Activated T-helper 2 cell treated with anti-CD3 and anti-CD28 coated beads, Interferon-gamma antibody, Interleukin-2, Interleukin-4, amounts not matched to agents 10 μg/mL and 5 μg/mL and 100 μg/mL, durations not matched to agents 14 hours and 24 hours and 36 hours (primary cell): ENCODE measurements at regions not wholly inside any gene's neighbourhood (a gene's known extent, or its start where the extent isn't known, plus 50 kb on each side); places are given as distances from the start of the nearest gene placed in this dataset.
A peak's percentile ranks its signal among the peaks of the same experiment; 100 is the strongest.

Experiments
- DNase-seq: peaks from one replicate; pipeline ENCODE4 v3.0.0; 2021; ENCODE audit warnings: low spot score
- H3K27ac Mint-ChIP-seq: one replicate; pipeline ENCODE4 v1.8.0; 2021; ENCODE audit warnings: mixed read lengths
- H3K27me3 Mint-ChIP-seq: one replicate; pipeline ENCODE4 v1.8.0; 2021; ENCODE audit warnings: low read depth, mixed read lengths
- H3K36me3 Mint-ChIP-seq: one replicate; pipeline ENCODE4 v1.8.0; 2021; ENCODE audit warnings: low read depth, mixed read lengths
- H3K4me1 Mint-ChIP-seq: one replicate; pipeline ENCODE4 v1.8.0; 2021; ENCODE audit warnings: low read depth, mixed read lengths
- H3K4me3 Mint-ChIP-seq: one replicate; pipeline ENCODE4 v1.8.0; 2021; ENCODE audit warnings: low read depth, mild to moderate bottlenecking, moderate library complexity, mixed read lengths
- H3K9me3 Mint-ChIP-seq: one replicate; pipeline ENCODE4 v1.8.0; 2021; ENCODE audit warnings: mixed read lengths
- intact Hi-C: fragments of 100-400 bp; cut with micrococcal nuclease; formaldehyde crosslinking; loops from one replicate; pipeline ENCODE4 v1.15.1; 2023

DNA sequence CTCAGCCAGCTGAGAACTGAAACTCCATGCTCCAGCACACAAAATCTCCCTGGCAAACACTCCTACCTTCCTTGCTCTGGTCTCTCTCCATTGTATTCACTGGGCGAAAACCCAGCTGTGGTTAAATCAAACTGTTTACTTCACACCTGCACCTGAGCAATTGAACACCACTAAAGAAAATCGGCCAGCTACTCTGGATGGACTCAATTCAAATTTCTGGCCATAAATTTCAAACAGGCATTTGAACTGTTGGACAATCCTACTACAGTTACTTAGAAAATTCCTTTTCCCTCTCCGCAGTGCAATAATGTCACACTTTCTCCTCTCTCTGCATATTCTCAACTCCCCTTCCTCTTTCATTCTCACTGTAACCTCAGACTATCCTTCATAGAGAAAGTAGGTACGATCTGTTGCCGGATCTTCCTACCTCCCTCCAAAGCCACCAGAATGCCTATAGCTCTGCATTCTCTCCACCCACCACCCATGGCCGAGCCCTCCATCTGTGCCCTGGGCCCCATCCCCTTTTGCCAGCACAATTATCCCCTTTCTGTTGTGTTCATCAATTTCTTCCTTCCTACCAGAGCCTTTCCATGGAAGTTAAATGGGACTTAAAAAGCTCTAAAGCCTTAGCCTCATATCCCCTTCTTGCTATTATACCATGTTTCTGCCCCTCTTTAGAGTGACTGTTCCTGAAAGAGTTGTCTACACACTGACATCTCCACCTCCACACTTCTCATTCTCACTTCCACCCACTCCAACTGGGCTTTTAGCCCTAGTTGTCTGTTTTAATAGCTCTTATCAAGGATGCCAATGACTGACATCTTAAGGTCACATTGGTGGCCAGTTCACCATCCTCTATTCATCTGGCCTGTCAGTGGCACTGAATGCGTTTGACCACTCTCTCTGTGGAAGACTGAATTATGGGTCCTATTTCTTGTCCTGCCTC lies 127.5 kb upstream of the SLC1A4 start:
- Mint-ChIP-seq H3K27ac (no peak overlapping the region), H3K36me3 (no peaks in the 10 kb centered on the region)

GRCh38 chr2:64862623-64863022 lies 126.6 kb upstream of the SLC1A4 start:
- intact Hi-C loops = loop anchor here (2.0 to 5.0 kb wide), 3 partner anchors 40 to 112 kb away; no protein-coding TSS in a partner anchor
- Mint-ChIP-seq H3K36me3 (no peaks in the 10 kb centered on the region), H3K9me3 (no peaks in the 10 kb centered on the region)

More for the DNA sequence above, 127.5 kb upstream of the SLC1A4 start:
- intact Hi-C loops = loop anchor here (2.0 to 5.0 kb wide), 3 partner anchors 39 to 111 kb away; no protein-coding TSS in a partner anchor
- H3K4me1 Mint-ChIP-seq = peaks cover 3% of the 10 kb centered on the region
- no peak for DNase-seq
- H3K4me3 Mint-ChIP-seq = no peak overlapping the region
- H3K27me3 Mint-ChIP-seq = peaks cover 9% of the 10 kb centered on the region
- no peaks in the 10 kb centered on the region for H3K9me3 Mint-ChIP-seq

DNA sequence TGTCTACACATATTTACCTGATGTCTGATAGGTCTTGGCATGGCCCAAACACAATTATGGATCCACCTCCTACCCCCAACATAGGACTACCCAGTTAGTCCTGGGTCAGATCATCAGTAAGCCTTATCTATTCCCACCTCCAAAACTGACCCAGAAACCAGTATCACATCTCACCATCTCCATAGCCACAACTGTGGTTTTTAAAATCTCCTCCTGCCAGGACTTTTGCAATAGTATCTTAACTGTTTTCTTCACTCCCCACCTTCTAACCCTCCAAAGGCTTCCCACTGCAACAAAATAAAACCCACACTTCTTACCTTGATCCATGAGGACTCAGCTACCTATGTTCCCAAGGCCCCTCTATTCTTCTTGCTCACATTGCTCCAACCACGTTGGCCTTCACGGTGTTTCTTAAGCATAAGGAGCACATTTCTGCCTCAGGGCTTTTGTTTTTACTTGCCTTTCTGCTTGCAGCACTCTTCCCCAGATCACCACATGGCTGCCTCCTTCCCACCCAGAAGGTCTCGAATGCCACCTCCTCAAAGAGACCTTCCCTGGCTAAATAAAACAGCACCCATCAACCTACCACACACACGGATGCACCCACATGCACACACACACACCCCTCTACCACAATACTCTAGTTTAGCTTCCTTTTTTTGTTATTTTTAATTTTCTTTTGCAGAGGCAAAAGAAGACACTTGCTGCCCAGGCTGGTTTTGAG lies 125.9 kb upstream of the SLC1A4 start:
- intact Hi-C loops = loop anchor here (2.0 to 5.0 kb wide), 3 partner anchors 41 to 112 kb away; no protein-coding TSS in a partner anchor
- DNase-seq = no peak
- peaks cover 4% of the 10 kb centered on the region for H3K4me1 Mint-ChIP-seq
- no peak overlapping the region for H3K27ac Mint-ChIP-seq
- no peaks in the 10 kb centered on the region for H3K36me3 Mint-ChIP-seq
- peaks cover 13% of the 10 kb centered on the region for H3K27me3 Mint-ChIP-seq
- no peak overlapping the region for H3K4me3 Mint-ChIP-seq
- H3K9me3 Mint-ChIP-seq = no peaks in the 10 kb centered on the region

More at GRCh38 chr2:64862623-64863022, 126.6 kb upstream of the SLC1A4 start:
- Mint-ChIP-seq H3K4me3 (no peak overlapping the region), H3K27me3 (peaks cover 12% of the 10 kb centered on the region), H3K4me1 (peaks cover 4% of the 10 kb centered on the region), H3K27ac (no peak overlapping the region)
- no peak for DNase-seq

DNA sequence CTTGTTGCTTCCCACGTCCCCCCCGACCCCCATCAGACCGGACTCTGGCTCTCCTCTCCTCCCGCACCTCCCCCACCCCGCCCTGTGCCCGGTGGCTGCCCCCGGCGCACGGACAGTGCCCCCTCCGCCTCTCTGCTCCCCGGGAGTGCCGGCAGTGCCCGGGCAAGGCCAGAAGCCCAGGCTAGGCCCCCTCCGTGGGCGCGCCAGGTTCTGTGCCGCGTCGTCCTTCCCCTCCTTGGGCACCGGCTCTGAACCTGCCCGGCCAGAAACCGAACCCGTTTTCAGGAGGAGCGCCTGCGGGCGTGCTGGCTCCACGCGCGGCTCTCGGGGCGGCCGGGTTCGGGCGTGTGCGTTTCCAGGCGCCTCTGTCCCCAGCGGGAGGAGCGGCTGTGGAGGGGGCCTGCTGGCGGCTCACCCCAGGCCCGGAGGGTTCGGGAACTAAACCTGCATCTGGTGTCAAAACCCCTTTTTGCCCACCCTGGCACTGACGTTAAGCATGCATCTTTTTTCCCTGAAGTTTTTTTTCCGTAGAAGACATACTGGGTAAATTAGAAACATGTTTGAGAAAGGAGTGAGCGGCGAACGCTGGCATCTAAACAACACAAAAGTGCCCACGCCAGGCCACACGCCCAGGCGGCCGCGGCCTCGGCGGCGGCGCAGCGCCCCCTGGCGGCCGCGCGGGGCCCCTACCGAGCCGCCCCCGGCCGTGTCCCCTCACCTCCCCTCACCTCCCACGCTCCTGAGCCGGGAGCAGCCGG lies 123.9 kb upstream of the SLC1A4 start:
- peak overlapping the region; percentile 74 for H3K4me3 Mint-ChIP-seq
- intact Hi-C loops = loop anchor here (1.0 to 2.0 kb wide), 2 partner anchors 219 to 342 kb away; no protein-coding TSS in a partner anchor
- DNase-seq = peak; percentile 57
- H3K9me3 Mint-ChIP-seq = no peaks in the 10 kb centered on the region
- no peaks in the 10 kb centered on the region for H3K36me3 Mint-ChIP-seq
- H3K27me3 Mint-ChIP-seq = peaks cover 13% of the 10 kb centered on the region
- H3K4me1 Mint-ChIP-seq = peaks cover 4% of the 10 kb centered on the region
- H3K27ac Mint-ChIP-seq = no peak overlapping the region

DNA sequence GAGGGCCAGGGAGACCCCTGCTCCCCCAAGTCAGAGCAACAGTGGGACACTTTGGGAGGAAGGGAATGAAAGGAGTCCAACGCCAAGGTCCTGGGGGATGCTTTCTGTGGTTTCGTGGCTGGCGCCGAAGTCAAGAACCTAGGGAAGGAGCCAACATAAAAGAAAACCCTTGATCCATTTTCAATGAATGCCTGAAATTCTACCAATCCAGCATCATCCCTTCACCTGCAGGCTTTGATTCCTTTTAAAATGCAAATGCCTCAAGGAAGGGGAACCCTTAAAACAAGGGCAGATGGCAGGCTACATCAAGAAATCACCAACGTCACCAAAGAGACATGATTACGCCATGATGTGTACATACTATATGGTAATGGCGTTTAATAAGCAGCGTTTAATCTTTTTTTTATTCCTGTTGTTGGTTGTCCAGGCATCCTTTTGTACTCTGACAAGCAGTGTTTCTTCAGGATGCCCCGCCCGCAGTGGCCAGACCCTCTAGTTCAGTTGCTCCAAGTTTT lies 123.3 kb upstream of the SLC1A4 start:
- intact Hi-C loops = loop anchor here (1.0 to 2.0 kb wide), 2 partner anchors 220 to 343 kb away; no protein-coding TSS in a partner anchor
- H3K27ac Mint-ChIP-seq = no peak overlapping the region
- DNase-seq = no peak
- no peaks in the 10 kb centered on the region for H3K9me3 Mint-ChIP-seq
- H3K27me3 Mint-ChIP-seq = peaks cover 13% of the 10 kb centered on the region
- H3K36me3 Mint-ChIP-seq = no peaks in the 10 kb centered on the region
- H3K4me3 Mint-ChIP-seq = no peak overlapping the region
- peaks cover 4% of the 10 kb centered on the region for H3K4me1 Mint-ChIP-seq

- H3K27me3 Mint-ChIP-seq = peaks cover 13% of the 10 kb centered on the region
- peaks cover 4% of the 10 kb centered on the region for H3K4me1 Mint-ChIP-seq
- H3K4me3 Mint-ChIP-seq = no peak overlapping the region
- no peaks in the 10 kb centered on the region for H3K36me3 Mint-ChIP-seq
- H3K27ac Mint-ChIP-seq = no peak overlapping the region
- DNase-seq = no peak
- intact Hi-C loops = no loop called here
- H3K9me3 Mint-ChIP-seq = no peaks in the 10 kb centered on the region
Measured at GRCh38 chr2:64866797-64867196, 122.4 kb upstream of the SLC1A4 start.

- H3K4me1 Mint-ChIP-seq = peaks cover 4% of the 10 kb centered on the region
- no peaks in the 10 kb centered on the region for H3K9me3 Mint-ChIP-seq
- H3K27ac Mint-ChIP-seq = no peak overlapping the region
- peaks cover 13% of the 10 kb centered on the region for H3K27me3 Mint-ChIP-seq
- H3K4me3 Mint-ChIP-seq = no peak overlapping the region
- no peak for DNase-seq
- H3K36me3 Mint-ChIP-seq = no peaks in the 10 kb centered on the region
- intact Hi-C loops = no loop called here
Measured at GRCh38 chr2:64867253-64867996, 121.8 kb upstream of the SLC1A4 start.

DNA sequence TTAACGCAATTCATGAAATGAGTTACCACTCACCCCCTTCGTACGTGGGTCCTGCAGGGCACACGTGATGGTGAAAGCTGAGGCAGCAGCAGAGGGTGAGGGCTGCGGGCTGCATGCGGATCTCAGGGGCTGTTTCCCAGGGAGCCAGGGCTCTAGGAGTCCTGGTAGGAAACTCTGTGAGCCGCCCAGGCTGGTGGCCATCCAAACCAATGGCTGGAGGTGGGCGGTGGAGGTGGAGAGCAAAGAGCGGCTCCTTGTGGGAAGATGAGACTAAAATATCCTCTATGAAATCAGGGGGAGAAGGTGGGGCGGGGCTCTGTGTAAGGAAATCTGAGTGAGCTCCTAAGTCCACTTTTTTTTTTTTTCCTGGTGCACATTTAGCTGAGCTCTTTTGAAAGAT lies 120.1 kb upstream of the SLC1A4 start:
- H3K36me3 Mint-ChIP-seq = no peaks in the 10 kb centered on the region
- H3K4me1 Mint-ChIP-seq = peaks cover 10% of the 10 kb centered on the region
- no peak overlapping the region for H3K4me3 Mint-ChIP-seq
- H3K27ac Mint-ChIP-seq = no peak overlapping the region
- H3K27me3 Mint-ChIP-seq = peaks cover 13% of the 10 kb centered on the region
- DNase-seq = no peak
- no peaks in the 10 kb centered on the region for H3K9me3 Mint-ChIP-seq
- intact Hi-C loops = no loop called here

GRCh38 chr2:64873472-64873924 lies 115.7 kb upstream of the SLC1A4 start:
- H3K27ac Mint-ChIP-seq = peak overlapping the region; percentile 12
- H3K9me3 Mint-ChIP-seq = no peaks in the 10 kb centered on the region
- no peaks in the 10 kb centered on the region for H3K36me3 Mint-ChIP-seq
- peak; percentile 73 for DNase-seq
- no peak overlapping the region for H3K4me3 Mint-ChIP-seq
- H3K4me1 Mint-ChIP-seq = peaks cover 6% of the 10 kb centered on the region
- peaks cover 12% of the 10 kb centered on the region for H3K27me3 Mint-ChIP-seq
- intact Hi-C loops = loop anchor here (1.0 to 2.0 kb wide), 3 partner anchors 286 to 543 kb away; no protein-coding TSS in a partner anchor

DNA sequence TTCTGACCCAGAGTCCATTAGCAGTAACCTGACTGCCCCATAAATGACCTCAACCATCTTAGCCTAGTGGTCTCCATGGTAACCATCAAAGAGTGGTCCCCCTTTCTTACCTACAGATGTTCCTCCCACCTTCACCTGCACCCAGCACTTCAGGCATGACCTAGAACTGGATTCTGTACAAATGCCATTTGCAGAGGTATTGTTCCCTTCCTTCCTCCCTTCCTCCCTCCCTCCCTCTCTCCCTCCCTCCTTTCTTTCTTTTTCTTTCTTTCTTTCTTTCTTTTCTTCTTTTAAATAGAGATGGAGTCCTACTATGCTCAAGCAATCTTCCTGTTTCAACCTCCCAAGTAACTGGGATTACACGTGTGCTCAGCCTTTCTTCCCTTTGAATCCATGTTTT lies 114.6 kb upstream of the SLC1A4 start:
- intact Hi-C loops = no loop called here
- Mint-ChIP-seq H3K36me3 (no peaks in the 10 kb centered on the region), H3K27me3 (peaks cover 11% of the 10 kb centered on the region)

DNA sequence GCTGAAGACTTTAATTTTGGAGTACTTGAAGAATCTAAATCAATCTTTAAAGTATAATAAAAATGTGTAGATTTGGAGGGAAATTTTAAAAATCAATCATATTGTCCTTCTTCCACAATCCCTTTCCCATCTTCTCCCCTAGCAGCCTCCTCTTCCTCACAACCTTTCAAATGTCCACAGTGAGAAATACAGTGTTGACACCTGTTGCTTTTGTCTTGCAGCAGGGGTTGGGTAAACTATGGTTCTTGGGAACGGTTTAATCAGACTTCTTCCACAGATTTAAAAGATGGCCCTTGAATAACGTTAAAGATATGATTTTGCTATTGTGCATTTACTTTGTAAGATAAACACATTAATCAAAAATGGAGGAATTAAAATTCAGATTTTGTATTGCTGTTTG lies 113.8 kb upstream of the SLC1A4 start:
- Mint-ChIP-seq H3K4me3 (no peak overlapping the region), H3K27me3 (peaks cover 11% of the 10 kb centered on the region), H3K4me1 (peaks cover 6% of the 10 kb centered on the region), H3K9me3 (no peaks in the 10 kb centered on the region), H3K36me3 (no peaks in the 10 kb centered on the region), H3K27ac (no peak overlapping the region)
- no peak for DNase-seq
- intact Hi-C loops = no loop called here

More for the DNA sequence above, 114.6 kb upstream of the SLC1A4 start:
- Mint-ChIP-seq H3K27ac (no peak overlapping the region), H3K4me1 (peaks cover 6% of the 10 kb centered on the region), H3K9me3 (no peaks in the 10 kb centered on the region), H3K4me3 (no peak overlapping the region)
- DNase-seq = no peak
